ENCODE measurements at regions not wholly inside any gene's neighbourhood (a gene's known extent, or its start where the extent isn't known, plus 50 kb on each side); places are given as distances from the start of the nearest gene placed in this dataset.

DNA sequence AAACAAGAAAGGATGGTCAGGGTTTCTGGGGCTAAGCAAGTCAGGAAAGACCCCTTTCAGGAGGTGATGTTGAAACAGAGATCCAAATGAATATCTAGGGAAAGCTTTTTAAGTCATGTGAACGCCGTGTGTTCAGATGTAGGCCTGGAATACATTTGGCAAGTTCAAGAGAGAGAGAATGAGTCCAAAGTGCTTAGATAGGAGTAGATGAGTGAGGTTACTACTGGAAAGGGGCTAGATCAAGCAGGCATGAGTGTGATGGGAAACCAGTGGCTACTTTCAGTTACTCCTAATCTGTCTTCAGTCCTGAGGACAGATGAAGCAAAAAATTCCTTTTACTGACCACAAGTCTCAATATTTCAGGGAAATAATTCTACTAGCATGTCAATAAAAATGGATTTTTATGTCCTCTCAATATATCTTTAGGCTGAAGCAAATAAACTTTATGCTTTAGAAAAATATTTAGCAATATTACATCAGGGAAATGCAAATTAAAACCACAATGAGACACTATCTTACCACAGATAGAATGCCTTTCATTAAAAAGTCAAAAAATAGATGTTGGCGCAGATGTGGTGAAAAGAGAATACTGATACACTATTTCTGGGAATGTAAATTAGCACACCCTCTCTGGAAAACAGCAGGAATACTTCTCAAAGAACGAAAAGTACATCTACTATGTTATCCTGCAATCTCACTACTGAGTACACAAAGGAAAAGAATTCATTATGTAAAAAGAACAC, 1085.0 kb upstream of the TENM4 start:
- H3K36me3 ChIP-seq (ENCODE audit: control insufficient read depth in 5 of 5, insufficient read depth in 5 of 5, low read length in 5 of 5) = no peaks in the 10 kb centered on the region
- H3K27ac ChIP-seq (ENCODE audit: low read depth, low read length) = no peak overlapping the region
- H3K27me3 ChIP-seq (ENCODE audit: control insufficient read depth in 5 of 5, insufficient read depth in 4 of 5, low read length in 5 of 5) = no peaks in the 10 kb centered on the region
- no peaks in the 10 kb centered on the region for H3K9me3 ChIP-seq (ENCODE audit: control insufficient read depth in 5 of 5, low read length in 5 of 5)
- no peaks in the 10 kb centered on the region for H3K4me1 ChIP-seq (ENCODE audit: control insufficient read depth in 5 of 5, insufficient read depth in 5 of 5, low read length in 5 of 5)
- H3K4me3 ChIP-seq (ENCODE audit: low read depth in 1 of 5, low read length in 5 of 5) = no peak overlapping the region
- H3K9ac ChIP-seq (ENCODE audit: low read length in 5 of 5) = no peak overlapping the region

DNA sequence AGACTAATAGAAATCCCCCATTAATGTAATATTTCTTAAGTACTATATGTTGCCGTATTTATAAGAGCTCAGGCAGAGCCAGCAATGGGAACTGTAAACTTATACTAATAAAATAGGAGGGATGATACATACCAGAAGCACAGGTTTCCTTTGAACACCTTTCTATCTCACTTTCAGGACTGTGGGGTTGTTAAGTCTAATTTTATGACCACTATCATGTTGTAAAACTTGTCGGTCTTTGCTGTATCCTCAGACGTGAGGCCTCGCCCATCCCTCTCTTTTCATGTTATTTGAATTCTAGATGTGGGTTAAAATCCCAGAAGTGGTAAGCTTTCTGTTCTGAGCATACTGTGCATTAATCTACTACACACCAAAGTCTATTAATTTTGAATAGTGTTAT, 1083.5 kb upstream of the TENM4 start:
- Histone ChIP-seq H3K36me3 (ENCODE audit: control insufficient read depth in 5 of 5, insufficient read depth in 5 of 5, low read length in 5 of 5) (no peaks in the 10 kb centered on the region), H3K4me1 (ENCODE audit: control insufficient read depth in 5 of 5, insufficient read depth in 5 of 5, low read length in 5 of 5) (peaks cover 0 to 10% (median 0%) of the 10 kb centered on the region in 5 donors), H3K9me3 (ENCODE audit: control insufficient read depth in 5 of 5, low read length in 5 of 5) (no peaks in the 10 kb centered on the region), H3K27ac (ENCODE audit: low read depth, low read length) (no peak overlapping the region), H3K27me3 (ENCODE audit: control insufficient read depth in 5 of 5, insufficient read depth in 4 of 5, low read length in 5 of 5) (no peaks in the 10 kb centered on the region), H3K4me3 (ENCODE audit: low read depth in 1 of 5, low read length in 5 of 5) (no peak overlapping the region), H3K9ac (ENCODE audit: low read length in 5 of 5) (no peak overlapping the region)

DNA sequence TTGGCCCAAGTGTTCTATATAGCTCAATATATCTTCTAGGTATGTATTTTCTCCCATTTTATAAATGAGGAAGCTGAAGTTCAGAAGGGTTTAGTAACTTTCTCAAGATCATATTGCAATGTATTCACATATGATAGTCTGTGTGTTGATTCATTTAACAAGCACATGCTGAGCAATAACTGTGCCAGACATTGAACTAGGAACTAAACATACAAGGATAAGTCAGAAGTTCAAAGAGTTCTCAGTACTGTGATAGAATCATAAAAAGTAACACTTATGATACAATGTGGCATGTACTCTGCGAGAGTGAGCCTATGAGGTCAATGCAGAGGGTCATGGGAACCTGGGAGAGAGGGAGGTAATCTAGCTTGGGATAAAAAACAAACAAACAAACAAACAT, 1082.2 kb upstream of the TENM4 start:
- H3K27ac ChIP-seq (ENCODE audit: low read depth, low read length) = no peak overlapping the region
- no peak overlapping the region for H3K9ac ChIP-seq (ENCODE audit: low read length in 5 of 5)
- peaks cover 0 to 10% (median 0%) of the 10 kb centered on the region in 5 donors for H3K4me1 ChIP-seq (ENCODE audit: control insufficient read depth in 5 of 5, insufficient read depth in 5 of 5, low read length in 5 of 5)
- H3K9me3 ChIP-seq (ENCODE audit: control insufficient read depth in 5 of 5, low read length in 5 of 5) = peaks cover 0 to 4% (median 1%) of the 10 kb centered on the region in 5 donors
- H3K36me3 ChIP-seq (ENCODE audit: control insufficient read depth in 5 of 5, insufficient read depth in 5 of 5, low read length in 5 of 5) = no peaks in the 10 kb centered on the region
- H3K27me3 ChIP-seq (ENCODE audit: control insufficient read depth in 5 of 5, insufficient read depth in 4 of 5, low read length in 5 of 5) = no peaks in the 10 kb centered on the region
- H3K4me3 ChIP-seq (ENCODE audit: low read depth in 1 of 5, low read length in 5 of 5) = no peak overlapping the region

DNA sequence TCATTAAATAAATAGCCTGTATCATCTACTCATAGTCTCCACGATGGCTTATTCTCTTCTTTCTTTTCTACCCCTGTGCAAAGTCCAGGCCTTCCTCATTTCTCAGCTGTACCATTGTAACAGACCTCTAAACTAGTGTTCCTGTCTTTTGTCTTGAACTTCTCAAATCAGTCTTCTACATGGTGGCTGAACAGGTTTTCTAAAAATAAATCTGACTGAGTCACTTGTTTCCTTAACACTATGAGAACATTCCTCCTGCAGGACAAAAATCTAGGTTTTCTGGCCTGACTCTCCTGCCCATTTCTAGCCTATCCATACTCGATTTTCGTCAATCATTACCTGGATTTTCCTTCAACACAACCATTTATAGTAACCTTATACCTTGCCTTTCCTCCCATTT, 1080.8 kb upstream of the TENM4 start:
- no peaks in the 10 kb centered on the region for H3K36me3 ChIP-seq (ENCODE audit: control insufficient read depth in 5 of 5, insufficient read depth in 5 of 5, low read length in 5 of 5)
- peaks cover 0 to 10% (median 0%) of the 10 kb centered on the region in 5 donors for H3K4me1 ChIP-seq (ENCODE audit: control insufficient read depth in 5 of 5, insufficient read depth in 5 of 5, low read length in 5 of 5)
- no peak overlapping the region for H3K9ac ChIP-seq (ENCODE audit: low read length in 5 of 5)
- no peak overlapping the region for H3K27ac ChIP-seq (ENCODE audit: low read depth, low read length)
- peaks cover 0 to 8% (median 5%) of the 10 kb centered on the region in 5 donors for H3K9me3 ChIP-seq (ENCODE audit: control insufficient read depth in 5 of 5, low read length in 5 of 5)
- H3K4me3 ChIP-seq (ENCODE audit: low read depth in 1 of 5, low read length in 5 of 5) = no peak overlapping the region
- no peaks in the 10 kb centered on the region for H3K27me3 ChIP-seq (ENCODE audit: control insufficient read depth in 5 of 5, insufficient read depth in 4 of 5, low read length in 5 of 5)

DNA sequence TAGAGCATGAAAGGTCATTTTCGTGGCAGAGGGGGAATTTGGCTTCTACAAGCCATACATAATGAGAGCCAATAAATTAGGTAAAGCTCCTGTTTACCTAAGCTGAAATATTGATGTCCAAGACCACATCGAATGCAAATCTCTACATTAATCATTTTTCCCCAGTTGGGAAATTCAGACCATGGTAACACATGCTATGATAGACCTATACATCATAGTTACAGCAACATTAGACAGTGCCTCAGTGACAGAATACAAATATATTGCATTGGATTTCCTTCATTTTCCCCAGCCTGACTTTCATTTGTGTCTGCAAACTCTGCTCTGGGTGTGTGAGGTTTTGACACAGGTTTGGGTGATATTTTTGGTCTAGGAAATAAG, 1079.7 kb upstream of the TENM4 start:
- H3K36me3 ChIP-seq (ENCODE audit: control insufficient read depth in 5 of 5, insufficient read depth in 5 of 5, low read length in 5 of 5) = no peaks in the 10 kb centered on the region
- H3K27me3 ChIP-seq (ENCODE audit: control insufficient read depth in 5 of 5, insufficient read depth in 4 of 5, low read length in 5 of 5) = no peaks in the 10 kb centered on the region
- no peak overlapping the region for H3K4me3 ChIP-seq (ENCODE audit: low read depth in 1 of 5, low read length in 5 of 5)

DNA sequence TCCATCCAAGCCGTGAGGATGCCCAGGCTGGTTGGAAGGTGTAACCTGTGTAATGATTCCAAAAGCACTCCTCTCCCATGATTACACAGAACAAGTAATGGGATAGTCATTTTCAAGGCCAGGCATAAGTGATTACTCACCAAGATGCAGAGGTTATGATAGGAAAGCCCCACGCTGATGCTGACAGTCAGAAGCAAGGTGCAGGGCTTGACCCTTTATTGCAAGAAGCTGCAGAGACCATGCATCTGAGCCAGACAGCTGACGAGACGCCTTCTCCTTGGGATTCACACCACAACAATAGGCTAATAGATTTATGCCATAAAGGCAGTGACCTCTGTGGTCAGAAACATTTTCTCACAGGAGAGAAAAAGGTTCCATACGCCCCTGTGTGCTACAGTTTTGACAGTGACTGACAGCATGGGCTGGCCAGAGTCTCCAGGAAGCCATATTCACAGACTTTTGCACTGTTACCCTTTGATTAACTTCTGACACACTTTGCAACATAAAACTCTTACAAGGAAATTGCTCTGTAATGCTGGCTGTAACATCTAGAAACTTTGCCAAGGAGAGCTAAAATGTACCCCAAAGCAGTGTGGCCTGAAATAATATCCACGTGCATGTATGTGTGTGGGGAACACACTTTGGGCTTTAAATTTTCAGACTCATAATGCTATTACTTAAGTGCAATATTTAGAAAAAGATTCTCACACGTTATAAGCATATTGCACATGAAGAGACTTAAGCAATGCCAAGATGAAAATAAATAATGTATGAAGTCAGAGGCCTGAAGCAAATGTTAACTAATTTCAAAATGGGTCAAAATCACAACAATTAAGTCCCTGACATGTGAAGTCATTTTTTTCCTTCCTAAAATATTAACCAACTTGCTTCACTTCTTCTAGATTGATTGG, 1079.0 kb upstream of the TENM4 start:
- no peaks in the 10 kb centered on the region for H3K36me3 ChIP-seq (ENCODE audit: control insufficient read depth in 5 of 5, insufficient read depth in 5 of 5, low read length in 5 of 5)
- peaks cover 0 to 8% (median 5%) of the 10 kb centered on the region in 5 donors for H3K9me3 ChIP-seq (ENCODE audit: control insufficient read depth in 5 of 5, low read length in 5 of 5)
- H3K27me3 ChIP-seq (ENCODE audit: control insufficient read depth in 5 of 5, insufficient read depth in 4 of 5, low read length in 5 of 5) = no peaks in the 10 kb centered on the region
- H3K4me3 ChIP-seq (ENCODE audit: low read depth in 1 of 5, low read length in 5 of 5) = no peak overlapping the region
- no peak overlapping the region for H3K9ac ChIP-seq (ENCODE audit: low read length in 5 of 5)
- no peak overlapping the region for H3K27ac ChIP-seq (ENCODE audit: low read depth, low read length)
- H3K4me1 ChIP-seq (ENCODE audit: control insufficient read depth in 5 of 5, insufficient read depth in 5 of 5, low read length in 5 of 5) = peaks cover 0 to 10% (median 0%) of the 10 kb centered on the region in 5 donors

More for the DNA sequence above, 1079.7 kb upstream of the TENM4 start:
- Histone ChIP-seq H3K4me1 (ENCODE audit: control insufficient read depth in 5 of 5, insufficient read depth in 5 of 5, low read length in 5 of 5) (peaks cover 0 to 10% (median 0%) of the 10 kb centered on the region in 5 donors), H3K9ac (ENCODE audit: low read length in 5 of 5) (no peak overlapping the region), H3K9me3 (ENCODE audit: control insufficient read depth in 5 of 5, low read length in 5 of 5) (peaks cover 0 to 8% (median 5%) of the 10 kb centered on the region in 5 donors), H3K27ac (ENCODE audit: low read depth, low read length) (no peak overlapping the region)

DNA sequence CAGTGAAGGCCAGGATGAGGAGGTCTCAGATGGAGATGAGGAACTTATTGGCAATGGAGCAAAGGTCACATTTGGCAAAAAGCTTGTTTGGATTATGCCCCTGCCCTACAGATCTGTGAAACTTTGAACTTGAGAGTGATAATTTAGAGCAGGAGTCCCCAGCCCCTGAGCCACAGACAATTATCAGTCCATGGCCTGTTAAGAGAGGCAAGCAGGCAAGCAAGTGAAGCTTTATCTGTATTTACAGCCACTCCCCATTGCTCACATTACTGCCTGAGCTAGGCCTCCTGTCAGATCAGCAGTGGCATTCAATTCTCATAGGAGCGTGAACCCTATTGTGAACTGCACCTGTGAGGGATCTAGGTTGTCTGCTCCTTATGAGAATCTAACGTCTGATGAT, 1076.9 kb upstream of the TENM4 start:
- Histone ChIP-seq H3K9ac (ENCODE audit: low read length in 5 of 5) (no peak overlapping the region), H3K4me3 (ENCODE audit: low read depth in 1 of 5, low read length in 5 of 5) (no peak overlapping the region), H3K36me3 (ENCODE audit: control insufficient read depth in 5 of 5, insufficient read depth in 5 of 5, low read length in 5 of 5) (no peaks in the 10 kb centered on the region), H3K27me3 (ENCODE audit: control insufficient read depth in 5 of 5, insufficient read depth in 4 of 5, low read length in 5 of 5) (no peaks in the 10 kb centered on the region), H3K4me1 (ENCODE audit: control insufficient read depth in 5 of 5, insufficient read depth in 5 of 5, low read length in 5 of 5) (peaks cover 0 to 10% (median 0%) of the 10 kb centered on the region in 5 donors), H3K27ac (ENCODE audit: low read depth, low read length) (no peak overlapping the region), H3K9me3 (ENCODE audit: control insufficient read depth in 5 of 5, low read length in 5 of 5) (peaks cover 0 to 8% (median 5%) of the 10 kb centered on the region in 5 donors)

DNA sequence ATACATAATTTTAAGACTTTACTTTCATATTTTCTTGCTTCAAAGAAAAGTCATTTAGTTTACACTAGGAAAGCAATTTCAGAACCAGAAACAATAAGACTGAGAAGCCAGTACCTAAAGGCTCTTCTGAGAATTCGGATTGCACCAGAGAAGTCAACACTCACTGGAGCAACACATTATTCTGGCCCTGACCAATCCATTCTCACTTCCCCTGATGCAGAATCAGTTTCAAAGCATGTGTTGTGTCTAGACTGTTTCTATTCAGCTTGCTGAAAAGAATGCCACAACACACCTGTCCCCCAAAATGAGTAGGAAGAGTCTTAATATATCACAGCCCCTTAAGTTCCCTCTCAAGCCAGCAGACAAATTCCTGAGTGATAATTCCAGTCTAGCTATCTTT, 1074.3 kb upstream of the TENM4 start:
- Histone ChIP-seq H3K4me1 (ENCODE audit: control insufficient read depth in 5 of 5, insufficient read depth in 5 of 5, low read length in 5 of 5) (peaks cover 0 to 7% (median 0%) of the 10 kb centered on the region in 5 donors), H3K4me3 (ENCODE audit: low read depth in 1 of 5, low read length in 5 of 5) (no peak overlapping the region), H3K27ac (ENCODE audit: low read depth, low read length) (no peak overlapping the region), H3K36me3 (ENCODE audit: control insufficient read depth in 5 of 5, insufficient read depth in 5 of 5, low read length in 5 of 5) (no peaks in the 10 kb centered on the region), H3K9me3 (ENCODE audit: control insufficient read depth in 5 of 5, low read length in 5 of 5) (peaks cover 0 to 8% (median 5%) of the 10 kb centered on the region in 5 donors), H3K27me3 (ENCODE audit: control insufficient read depth in 5 of 5, insufficient read depth in 4 of 5, low read length in 5 of 5) (no peaks in the 10 kb centered on the region), H3K9ac (ENCODE audit: low read length in 5 of 5) (no peak overlapping the region)

DNA sequence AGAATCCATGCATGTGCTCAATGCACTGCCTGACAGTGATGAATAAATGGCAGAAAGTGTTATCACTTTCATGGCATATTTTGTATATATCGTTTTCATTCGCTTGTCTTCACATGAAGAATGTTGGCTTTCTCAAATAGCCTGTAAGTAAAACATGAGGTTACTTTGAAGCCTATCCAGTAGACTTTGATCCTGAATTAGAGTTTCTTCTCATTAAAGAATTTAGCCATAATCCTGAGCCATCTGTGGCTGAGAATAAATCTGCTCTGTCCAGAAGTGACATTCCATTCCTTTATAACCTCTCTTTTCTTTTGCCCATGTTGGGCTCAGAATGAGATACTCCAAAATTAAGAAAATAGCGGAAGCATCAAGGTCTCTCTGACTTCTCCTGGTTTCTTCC, 1071.7 kb upstream of the TENM4 start:
- H3K36me3 ChIP-seq (ENCODE audit: control insufficient read depth in 5 of 5, insufficient read depth in 5 of 5, low read length in 5 of 5) = no peaks in the 10 kb centered on the region
- no peak overlapping the region for H3K9ac ChIP-seq (ENCODE audit: low read length in 5 of 5)
- H3K27me3 ChIP-seq (ENCODE audit: control insufficient read depth in 5 of 5, insufficient read depth in 4 of 5, low read length in 5 of 5) = no peaks in the 10 kb centered on the region
- H3K4me1 ChIP-seq (ENCODE audit: control insufficient read depth in 5 of 5, insufficient read depth in 5 of 5, low read length in 5 of 5) = no peaks in the 10 kb centered on the region
- H3K9me3 ChIP-seq (ENCODE audit: control insufficient read depth in 5 of 5, low read length in 5 of 5) = no peaks in the 10 kb centered on the region
- no peak overlapping the region for H3K27ac ChIP-seq (ENCODE audit: low read depth, low read length)
- no peak overlapping the region for H3K4me3 ChIP-seq (ENCODE audit: low read depth in 1 of 5, low read length in 5 of 5)

DNA sequence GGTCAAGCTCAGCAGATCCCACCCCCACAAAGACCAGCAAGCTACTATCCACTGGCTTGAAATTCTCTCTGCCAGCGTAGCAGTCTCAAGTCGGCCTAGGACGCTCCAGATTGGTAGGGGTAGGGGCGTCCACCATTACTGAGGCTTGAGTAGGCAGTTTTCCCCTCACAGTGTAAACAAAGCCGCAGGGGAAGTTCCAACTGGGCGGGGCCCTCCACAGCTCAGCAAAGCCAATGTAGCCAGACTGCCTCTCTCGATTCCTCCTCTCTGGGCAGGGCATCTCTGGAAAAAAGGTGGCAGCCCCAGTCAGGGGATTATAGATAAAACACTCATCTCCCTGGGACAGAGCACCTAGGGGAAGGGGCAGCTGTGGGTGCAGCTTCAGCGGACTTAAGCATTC, 1064.9 kb upstream of the TENM4 start:
- Histone ChIP-seq H3K9me3 (ENCODE audit: control insufficient read depth in 5 of 5, low read length in 5 of 5) (no peaks in the 10 kb centered on the region), H3K27me3 (ENCODE audit: control insufficient read depth in 5 of 5, insufficient read depth in 4 of 5, low read length in 5 of 5) (no peaks in the 10 kb centered on the region), H3K9ac (ENCODE audit: low read length in 5 of 5) (no peak overlapping the region), H3K4me3 (ENCODE audit: low read depth in 1 of 5, low read length in 5 of 5) (no peak overlapping the region), H3K27ac (ENCODE audit: low read depth, low read length) (no peak overlapping the region), H3K36me3 (ENCODE audit: control insufficient read depth in 5 of 5, insufficient read depth in 5 of 5, low read length in 5 of 5) (no peaks in the 10 kb centered on the region), H3K4me1 (ENCODE audit: control insufficient read depth in 5 of 5, insufficient read depth in 5 of 5, low read length in 5 of 5) (no peaks in the 10 kb centered on the region)

All from subcutaneous abdominal adipose tissue (tissue), 5 donors.